Lung (tissue), 11 donors: ENCODE measurements at regions not wholly inside any gene's neighbourhood (a gene's known extent, or its start where the extent isn't known, plus 50 kb on each side); places are given as distances from the start of the nearest gene placed in this dataset.

Experiments used
- ATAC-seq: fragments of 200-7000 bp; cut with Tn5 transposase; one replicate; pipeline ENCODE4 v1.9.1; 2020; ENCODE audit warnings: moderate number of reproducible peaks; ENCODE audit not compliant: insufficient read depth, low FRiP score
- DNase-seq, 3 donors: peaks; one replicate each; pipeline ENCODE4 v3.0.0-alpha.2; 2013 to 2017
- H3K27ac ChIP-seq, 2 donors: one replicate each; pipeline ENCODE4 v1.5.1; 2013; ENCODE audit warnings: mild to moderate bottlenecking in 2 of 2, moderate library complexity in 2 of 2, control low read depth in 1 of 2, inconsistent platforms in 1 of 2, low read depth in 1 of 2, low read length in 1 of 2
- H3K27me3 ChIP-seq, 3 donors: one replicate each; pipeline ENCODE4 v1.5.1; 2013; ENCODE audit warnings: low read length in 2 of 3; ENCODE audit not compliant: control insufficient read depth in 3 of 3, insufficient read depth in 3 of 3
- H3K36me3 ChIP-seq, 4 donors: one replicate each; pipeline ENCODE4 v1.5.1; 2013; ENCODE audit warnings: low read length in 4 of 4, mild to moderate bottlenecking in 1 of 4, moderate library complexity in 1 of 4; ENCODE audit not compliant: control insufficient read depth in 4 of 4, insufficient read depth in 4 of 4
- H3K4me1 ChIP-seq, 5 donors: one replicate each; pipeline ENCODE4 v1.5.1; 2013; ENCODE audit warnings: low read length in 5 of 5, mild to moderate bottlenecking in 2 of 5, moderate library complexity in 1 of 5; ENCODE audit not compliant: control insufficient read depth in 5 of 5, insufficient read depth in 5 of 5
- H3K4me3 ChIP-seq: one replicate; pipeline ENCODE4 v1.5.1; 2013; ENCODE audit warnings: mild to moderate bottlenecking, control low read depth, moderate library complexity
- H3K9ac ChIP-seq, 2 donors: one replicate each; pipeline ENCODE4 v1.5.1; 2013; ENCODE audit warnings: low read length in 2 of 2, control low read depth in 1 of 2; ENCODE audit not compliant: insufficient read depth in 1 of 2
- H3K9me3 ChIP-seq, 4 donors: one replicate each; pipeline ENCODE4 v1.5.1; 2013; ENCODE audit warnings: low read length in 3 of 4, mild to moderate bottlenecking in 1 of 4, moderate library complexity in 1 of 4; ENCODE audit not compliant: control insufficient read depth in 4 of 4, insufficient read depth in 3 of 4
- CTCF ChIP-seq: IDR thresholded peaks from 2 replicates; pipeline ENCODE4 v1.5.1; 2012; ENCODE audit warnings: mild to moderate bottlenecking; ENCODE audit errors: control extremely low read depth, extremely low read depth
- WGBS, 2 donors: extraction: QIAGEN DNeasy Blood & Tissue Kit; methylation state at CpG; one replicate each; pipeline ENCODE4 v1.1.7; 2013; 5-methylcytosine and 5-hydroxymethylcytosine counted together
- donor health status: control.
- donor health status: control.
- donor health status: Bipolar disorder and iron deficiency.
- donor health status: healthy.
- donor health status: DM: yes; HTN: yes; CAD: no.

GRCh38 chr22:48640890-48641841 lies 1186.5 kb downstream of the BRD1 start:
- H3K9ac ChIP-seq, result no peak overlapping the region
- no peak for TF ChIP-seq CTCF
- DNase-seq, result peak in 1 of 3 donors; percentile 35
- ATAC-seq, result no peak
- no peaks in the 10 kb centered on the region for H3K36me3 ChIP-seq
- H3K27ac ChIP-seq, result no peak overlapping the region
- no peaks in the 10 kb centered on the region for H3K4me1 ChIP-seq
- WGBS, 2 donors, result 77 to 85% methylated on average over 32 to 33 of the region's 33 CpGs
- H3K4me3 ChIP-seq, result no peak overlapping the region
- no peaks in the 10 kb centered on the region for H3K27me3 ChIP-seq
- no peaks in the 10 kb centered on the region for H3K9me3 ChIP-seq

- no peak for DNase-seq
- Histone ChIP-seq H3K27me3 (no peaks in the 10 kb centered on the region), H3K9ac (no peak overlapping the region), H3K4me3 (no peak overlapping the region), H3K27ac (no peak overlapping the region), H3K9me3 (no peaks in the 10 kb centered on the region), H3K36me3 (no peaks in the 10 kb centered on the region), H3K4me1 (no peaks in the 10 kb centered on the region)
- 88 to 91% methylated on average over 26 of the region's 26 CpGs for WGBS, 2 donors
- TF ChIP-seq CTCF, result no peak
- no peak for ATAC-seq
These were observed 1187.6 kb downstream of the BRD1 start for GRCh38 chr22:48639896-48640748.

DNA sequence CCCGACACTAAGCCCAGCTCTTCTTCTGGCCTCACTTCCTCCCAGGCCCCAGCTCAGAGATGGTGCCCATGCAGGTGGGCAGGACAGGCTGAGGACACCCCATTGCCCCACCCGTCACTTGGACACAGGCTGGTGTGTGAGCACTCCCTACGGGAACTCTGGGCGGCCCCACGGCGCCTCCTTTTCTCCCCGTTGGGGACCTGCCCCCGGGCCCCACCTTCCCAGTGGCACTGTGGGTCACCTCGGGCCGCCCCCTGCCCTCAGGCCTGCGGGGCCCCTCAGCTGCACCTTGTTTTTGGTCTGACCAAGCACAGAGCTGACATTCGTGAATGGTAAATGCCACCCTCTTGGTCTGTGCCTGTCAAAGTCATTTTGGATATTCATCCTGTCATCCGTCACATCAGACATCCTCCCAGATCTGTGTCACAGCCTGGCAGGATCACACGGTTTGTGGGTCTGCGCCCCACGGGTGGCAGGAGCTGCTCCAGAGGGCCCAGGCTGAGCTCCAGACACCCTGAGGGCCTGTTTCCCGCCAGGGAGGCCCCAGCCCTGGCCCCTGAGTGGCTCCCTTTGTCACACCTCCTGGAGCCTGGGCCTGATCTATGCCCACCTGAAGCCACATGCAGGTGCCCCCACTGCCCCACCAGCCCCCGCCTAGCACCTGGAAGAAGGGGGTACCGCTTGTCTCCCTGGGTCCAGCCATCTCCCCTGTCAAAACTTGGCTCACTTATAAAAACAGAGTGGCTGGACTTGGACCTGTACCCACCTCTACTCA lies 1188.5 kb downstream of the BRD1 start:
- H3K4me3 ChIP-seq, result no peak overlapping the region
- H3K27ac ChIP-seq, result no peak overlapping the region
- H3K36me3 ChIP-seq, result no peaks in the 10 kb centered on the region
- H3K9ac ChIP-seq, result no peak overlapping the region
- no peak for TF ChIP-seq CTCF
- WGBS, 2 donors, result 89 to 92% methylated on average over 19 of the region's 19 CpGs
- no peaks in the 10 kb centered on the region for H3K27me3 ChIP-seq
- no peaks in the 10 kb centered on the region for H3K4me1 ChIP-seq
- ATAC-seq (no peak), DNase-seq (no peak)
- H3K9me3 ChIP-seq, result no peaks in the 10 kb centered on the region
